Kidney (tissue), 13 donors: ENCODE measurements at regions not wholly inside any gene's neighbourhood (a gene's known extent, or its start where the extent isn't known, plus 50 kb on each side); places are given as distances from the start of the nearest gene placed in this dataset.

ENCODE experiments used
- DNase-seq, 5 donors: peaks; one replicate each; pipeline ENCODE4 v3.0.0-alpha.2; 2013 to 2020
- FAIRE-seq: peaks from 2 replicates; lab custom pipeline; 2012; peaks lifted over from hg19 to GRCh38; lab: Jason Lieb, UNC
- H3K27ac ChIP-seq, 2 donors: one replicate each; pipeline ENCODE4 v1.7.0; 2013; ENCODE audit warnings: low read depth in 2 of 2, low read length in 2 of 2, inconsistent platforms in 1 of 2
- H3K27me3 ChIP-seq: one replicate; pipeline ENCODE4 v1.7.1; 2013; ENCODE audit warnings: low read length, inconsistent platforms; ENCODE audit not compliant: control insufficient read depth, insufficient read depth
- H3K36me3 ChIP-seq, 3 donors: one replicate each; pipeline versions ENCODE4 v1.7.0 to v1.7.1; 2013; ENCODE audit warnings: low read length in 3 of 3, control low read depth in 1 of 3, inconsistent platforms in 1 of 3; ENCODE audit not compliant: insufficient read depth in 3 of 3, control insufficient read depth in 2 of 3
- H3K4me1 ChIP-seq, 3 donors: one replicate each; pipeline versions ENCODE4 v1.7.0 to v1.7.1; 2013; ENCODE audit warnings: low read length in 3 of 3, inconsistent platforms in 1 of 3, low read depth in 1 of 3; ENCODE audit not compliant: control insufficient read depth in 2 of 3, insufficient read depth in 2 of 3
- H3K4me3 ChIP-seq, 3 donors: one replicate each; pipeline versions ENCODE4 v1.7.0 to v1.8.1; 2013; ENCODE audit warnings: low read length in 3 of 3, control low read depth in 1 of 3, inconsistent platforms in 1 of 3
- H3K9ac ChIP-seq, 3 donors: one replicate each; pipeline versions ENCODE4 v1.7.0 to v1.7.1; 2013; ENCODE audit warnings: low read length in 3 of 3, control low read depth in 1 of 3, inconsistent platforms in 1 of 3
- H3K9me3 ChIP-seq, 3 donors: one replicate each; pipeline versions ENCODE4 v1.7.0 to v1.7.1; 2013; ENCODE audit warnings: low read length in 3 of 3, control low read depth in 1 of 3, inconsistent platforms in 1 of 3; ENCODE audit not compliant: control insufficient read depth in 2 of 3, insufficient read depth in 1 of 3
- CTCF ChIP-seq: IDR thresholded peaks from 3 replicates; pipeline ENCODE4 v1.5.1; 2012; ENCODE audit warnings: mild to moderate bottlenecking, moderate library complexity, borderline replicate concordance; ENCODE audit not compliant: insufficient read depth; ENCODE audit errors: extremely low read depth
- intact Hi-C: fragments of 100-400 bp; cut with DNase I; formaldehyde crosslinking; loops from one replicate; pipeline ENCODE4 v1.11.1; 2022
- donor health status: control.
- donor health status: control.
- donor health status: control.
- donor health status: control.
- donor health status: control.
- donor health status: DM: yes; HTN: yes; CAD: no.
- donor health status: Normal renal cell carcinoma (clear cell type).

GRCh38 chr2:167769020-167769419 lies 478.4 kb downstream of the STK39 start:
- intact Hi-C loops = no loop called here
- Histone ChIP-seq H3K9me3 (peaks cover 0 to 5% (median 0%) of the 10 kb centered on the region in 3 donors), H3K9ac (no peak overlapping the region), H3K4me3 (no peak overlapping the region), H3K27ac (no peak overlapping the region), H3K36me3 (no peaks in the 10 kb centered on the region), H3K4me1 (no peaks in the 10 kb centered on the region), H3K27me3 (no peaks in the 10 kb centered on the region)
- DNase-seq = no peak
- no peak for TF ChIP-seq CTCF
- no peak for FAIRE-seq

GRCh38 chr2:167767830-167768229 lies 479.6 kb downstream of the STK39 start:
- TF ChIP-seq CTCF = no peak
- Histone ChIP-seq H3K4me1 (no peaks in the 10 kb centered on the region), H3K27me3 (no peaks in the 10 kb centered on the region), H3K4me3 (no peak overlapping the region), H3K27ac (no peak overlapping the region), H3K9ac (no peak overlapping the region), H3K9me3 (peaks cover 0 to 5% (median 0%) of the 10 kb centered on the region in 3 donors), H3K36me3 (no peaks in the 10 kb centered on the region)
- DNase-seq (no peak), FAIRE-seq (no peak)
- intact Hi-C loops = no loop called here

- no peaks in the 10 kb centered on the region for H3K27me3 ChIP-seq
- H3K4me3 ChIP-seq = no peak overlapping the region
- no peak for DNase-seq
- no peak overlapping the region for H3K27ac ChIP-seq
- no peaks in the 10 kb centered on the region for H3K36me3 ChIP-seq
- H3K9ac ChIP-seq = no peak overlapping the region
- intact Hi-C loops = no loop called here
- FAIRE-seq = no peak
- no peak for TF ChIP-seq CTCF
- H3K4me1 ChIP-seq = no peaks in the 10 kb centered on the region
- peaks cover 0 to 5% (median 0%) of the 10 kb centered on the region in 3 donors for H3K9me3 ChIP-seq
These were observed 482.5 kb downstream of the STK39 start for GRCh38 chr2:167764772-167765341.
